GM10266 (cell line): ENCODE measurements at regions not wholly inside any gene's neighbourhood (a gene's known extent, or its start where the extent isn't known, plus 50 kb on each side); places are given as distances from the start of the nearest gene placed in this dataset.

Experiments
- DNase-seq: peaks from one replicate; pipeline ENCODE4 v3.0.0; 2012; ENCODE audit errors: extremely low spot score
- CTCF ChIP-seq: IDR thresholded peaks from 2 replicates; pipeline ENCODE4 v1.5.1; 2012; ENCODE audit warnings: mild to moderate bottlenecking, low read depth; ENCODE audit not compliant: control insufficient read depth, insufficient read depth; ENCODE audit errors: missing control alignments

GRCh38 chr4:27088491-27088890 is 227.8 kb downstream of the STIM2 start:
- TF ChIP-seq CTCF: no peak
- DNase-seq: no peak

- TF ChIP-seq CTCF: no peak
- DNase-seq: no peak
Observed at GRCh38 chr4:27089186-27089585, 228.5 kb downstream of the STIM2 start.

- TF ChIP-seq CTCF: no peak
- DNase-seq: no peak
Observed at GRCh38 chr4:27090406-27090805, 229.8 kb downstream of the STIM2 start.

DNA sequence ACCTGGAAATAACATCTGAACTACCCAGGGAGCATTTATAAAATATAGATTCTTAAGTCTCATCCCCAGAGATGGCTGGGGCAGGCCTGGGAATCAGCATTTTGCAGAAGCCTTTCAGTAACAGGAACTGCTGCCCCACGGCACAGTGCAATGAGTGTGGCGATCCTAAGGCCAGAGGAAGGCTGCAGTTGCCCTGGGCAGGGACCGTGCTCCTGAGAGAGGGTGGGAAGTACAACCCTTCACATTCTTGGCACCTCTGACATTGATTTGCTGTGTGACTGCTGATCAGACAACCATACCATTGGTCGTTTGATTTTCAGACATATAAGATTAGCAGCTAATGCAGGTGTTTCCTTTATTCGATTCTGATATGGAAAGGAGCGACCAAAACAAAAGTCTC is 233.6 kb downstream of the STIM2 start:
- no peak for DNase-seq
- no peak for TF ChIP-seq CTCF

- no peak for DNase-seq
Observed at GRCh38 chr4:27094783-27095182, 234.1 kb downstream of the STIM2 start.

DNA sequence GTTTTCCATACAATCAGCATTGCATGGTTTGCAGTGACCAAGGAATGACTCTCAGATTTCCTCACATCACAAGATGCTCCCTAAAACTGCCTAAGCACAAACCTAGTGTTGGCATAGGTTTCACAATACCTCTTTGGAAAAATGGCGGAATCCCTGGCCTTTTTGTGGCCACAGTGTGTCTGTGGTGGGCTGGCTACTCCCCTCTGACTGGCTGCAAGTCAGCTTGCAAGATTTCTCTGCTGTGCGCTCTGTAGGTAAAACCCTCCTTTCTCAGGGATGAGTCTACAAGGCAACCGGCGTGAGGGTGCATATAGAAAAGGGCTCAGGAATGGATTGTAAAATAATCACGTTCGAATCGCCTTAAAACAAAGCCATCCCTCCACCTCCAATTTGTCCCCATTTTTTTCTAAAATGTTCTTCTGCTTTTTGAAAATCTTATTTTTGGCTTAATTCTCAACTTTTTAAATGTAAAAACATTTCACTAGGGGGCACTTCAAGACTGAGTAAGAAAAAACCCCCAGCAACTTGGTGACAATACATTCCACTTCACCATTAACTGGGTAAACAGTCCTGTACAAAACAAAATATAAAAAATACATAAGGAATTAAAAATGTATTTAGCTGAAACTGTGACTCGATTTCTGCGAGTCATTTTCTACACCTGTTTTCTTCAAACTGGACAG is 235.6 kb downstream of the STIM2 start:
- no peak for DNase-seq
- no peak for TF ChIP-seq CTCF

More at GRCh38 chr4:27094783-27095182, 234.1 kb downstream of the STIM2 start:
- TF ChIP-seq CTCF: no peak

DNA sequence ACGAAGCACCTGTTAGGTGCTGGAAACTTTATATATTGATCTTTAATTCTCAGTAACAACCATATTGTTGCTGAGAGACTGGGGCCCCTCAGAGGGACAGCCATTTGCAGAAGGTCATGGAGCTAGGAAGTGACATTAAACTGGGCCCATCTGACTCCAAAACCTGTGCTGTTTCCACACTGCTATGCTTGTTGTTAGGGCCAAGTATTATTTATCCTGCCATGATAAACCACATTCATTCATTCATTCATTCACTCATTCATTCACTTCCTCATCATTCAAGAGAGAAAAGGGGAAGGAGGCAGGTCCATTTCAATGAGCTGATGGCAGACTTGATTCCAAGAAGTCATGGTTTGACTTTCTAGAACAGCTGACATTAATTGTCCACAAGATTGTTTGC is 237.4 kb downstream of the STIM2 start:
- TF ChIP-seq CTCF: no peak

More for the DNA sequence above, 237.4 kb downstream of the STIM2 start:
- no peak for DNase-seq
